ENCODE measurements at regions not wholly inside any gene's neighbourhood (a gene's known extent, or its start where the extent isn't known, plus 50 kb on each side); places are given as distances from the start of the nearest gene placed in this dataset.

DNA sequence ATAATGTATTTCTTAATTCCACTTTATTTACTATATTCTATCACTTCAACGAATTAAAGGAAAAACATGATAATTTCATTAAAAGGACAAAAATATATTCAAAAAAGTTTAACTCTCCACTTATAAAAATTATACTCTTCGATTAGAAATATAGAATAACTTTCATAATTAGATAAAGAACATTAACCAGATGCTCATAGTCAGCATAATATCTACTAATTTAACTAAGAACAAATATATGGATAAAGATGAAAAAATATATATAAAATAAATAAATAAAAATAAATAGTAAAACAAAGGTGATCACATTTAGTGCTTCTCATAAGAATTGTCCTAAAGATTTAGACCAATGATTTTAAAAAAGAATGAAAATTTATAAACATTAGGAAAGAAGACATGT lies 1065.2 kb upstream of the CNTN5 start:
- TF ChIP-seq, protein P1, sequence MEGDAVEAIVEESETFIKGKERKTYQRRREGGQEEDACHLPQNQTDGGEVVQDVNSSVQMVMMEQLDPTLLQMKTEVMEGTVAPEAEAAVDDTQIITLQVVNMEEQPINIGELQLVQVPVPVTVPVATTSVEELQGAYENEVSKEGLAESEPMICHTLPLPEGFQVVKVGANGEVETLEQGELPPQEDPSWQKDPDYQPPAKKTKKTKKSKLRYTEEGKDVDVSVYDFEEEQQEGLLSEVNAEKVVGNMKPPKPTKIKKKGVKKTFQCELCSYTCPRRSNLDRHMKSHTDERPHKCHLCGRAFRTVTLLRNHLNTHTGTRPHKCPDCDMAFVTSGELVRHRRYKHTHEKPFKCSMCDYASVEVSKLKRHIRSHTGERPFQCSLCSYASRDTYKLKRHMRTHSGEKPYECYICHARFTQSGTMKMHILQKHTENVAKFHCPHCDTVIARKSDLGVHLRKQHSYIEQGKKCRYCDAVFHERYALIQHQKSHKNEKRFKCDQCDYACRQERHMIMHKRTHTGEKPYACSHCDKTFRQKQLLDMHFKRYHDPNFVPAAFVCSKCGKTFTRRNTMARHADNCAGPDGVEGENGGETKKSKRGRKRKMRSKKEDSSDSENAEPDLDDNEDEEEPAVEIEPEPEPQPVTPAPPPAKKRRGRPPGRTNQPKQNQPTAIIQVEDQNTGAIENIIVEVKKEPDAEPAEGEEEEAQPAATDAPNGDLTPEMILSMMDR (IDR thresholded peaks at IDR 0.05 in 8 of 11, conservative IDR thresholded peaks at IDR 0.05 in 3 of 11) = no peak
- no peak for TF ChIP-seq POLR2AphosphoS5 (IDR thresholded peaks at IDR 0.05)
- no peak for TF ChIP-seq POLR2A (IDR thresholded peaks at IDR 0.05)
